HCT116 (cell line): ENCODE measurements at regions not wholly inside any gene's neighbourhood (a gene's known extent, or its start where the extent isn't known, plus 50 kb on each side); places are given as distances from the start of the nearest gene placed in this dataset.

Experiments used
- ATAC-seq: fragments of 200-7000 bp; cut with Tn5 transposase; 2 replicates; pipeline ENCODE4 v1.9.1; 2020; ENCODE audit warnings: mild to moderate bottlenecking, moderate library complexity
- BruUV-seq: library from RNA; stranded (reverse); fragments of 400-500 nt; replicated peaks from 2 replicates; lab custom pipeline; 2021; lab: Mats Ljungman, UMichigan
- CTCF ChIA-PET: fragments of 300-600 bp; sonication (Branson Sonifier 250); formaldehyde crosslinking; loops from one replicate; lab custom pipeline; 2021; ENCODE audit warnings: antibody characterized with exemption; lab: Charles Lee
- POLR2A ChIA-PET: fragments of 300-600, 350-600 bp; sonication (Branson Sonifier 250); formaldehyde crosslinking; loops from one replicate; lab custom pipeline; 2021; ENCODE audit warnings: antibody characterized with exemption; lab: Charles Lee
- RAD21 ChIA-PET, 2 experiments: fragments of 300-600 bp; sonication (Branson Sonifier 250); formaldehyde crosslinking; loops; one replicate each; lab custom pipeline; 2023; ENCODE audit warnings: low total read pairs in 2 of 2; ENCODE audit not compliant: uncharacterized antibody in 2 of 2, unreplicated experiment in 2 of 2, low non-redundant PET in 1 of 2; lab: Charles Lee
- DNase-seq: peaks from one replicate; pipeline ENCODE4 v3.0.0-alpha.2; 2010; ENCODE audit warnings: low read depth, low spot score
- H2AFZ ChIP-seq: fragments of 200-600 bp; shearing (Covaris generic), sonication (generic); 2 replicates; pipeline ENCODE4 v1.6.1; 2017; ENCODE audit warnings: low read depth, mixed run types, mixed read lengths, antibody characterized with exemption, low read length; ENCODE audit not compliant: poor library complexity, severe bottlenecking
- H3K27ac ChIP-seq: 2 replicates; pipeline ENCODE4 v1.5.1; 2012; ENCODE audit warnings: low read depth, low read length
- H3K27me3 ChIP-seq: fragments of 200-600 bp; sonication (generic); 2 replicates; pipeline ENCODE4 v1.6.1; 2016; ENCODE audit warnings: mixed run types, low read length, mixed read lengths; ENCODE audit not compliant: insufficient read depth
- H3K36me3 ChIP-seq, 2 experiments: fragments of 200-500 bp in 1 of 2; fragments of 200-600 bp in 1 of 2; sonication (Bioruptor generic) in 1 of 2; sonication (generic) in 1 of 2; 2 replicates each; pipeline versions ENCODE4 v1.5.1 to v1.6.1; 2014 to 2016; ENCODE audit warnings: low read length in 2 of 2, inconsistent platforms in 1 of 2, mixed read lengths in 1 of 2, mixed run types in 1 of 2; ENCODE audit not compliant: insufficient read depth in 2 of 2, control insufficient read depth in 1 of 2
- H3K4me1 ChIP-seq, 2 experiments: fragments of 200-600 bp in 1 of 2; sonication (generic) in 1 of 2; 2 replicates each; pipeline versions ENCODE4 v1.5.1 to v1.6.1; 2012 to 2017; ENCODE audit warnings: low read length in 2 of 2, inconsistent platforms in 1 of 2, mild to moderate bottlenecking in 1 of 2, mixed read lengths in 1 of 2, mixed run types in 1 of 2, moderate library complexity in 1 of 2; ENCODE audit not compliant: insufficient read depth in 2 of 2, control insufficient read depth in 1 of 2
- H3K4me2 ChIP-seq: fragments of 200-600 bp; sonication (generic); 2 replicates; pipeline ENCODE4 v1.6.1; 2017; ENCODE audit warnings: mixed run types, low read length, mixed read lengths
- H3K4me3 ChIP-seq, 2 experiments: fragments of 200-600 bp in 1 of 2; sonication (generic) in 1 of 2; replicated peaks in 1 of 2; 2 replicates each; pipeline ENCODE4 v1.5.1; 2011 to 2016; ENCODE audit warnings: low read length in 2 of 2, control low read depth in 1 of 2, low read depth in 1 of 2, mild to moderate bottlenecking in 1 of 2, mixed read lengths in 1 of 2, mixed run types in 1 of 2
- H3K79me2 ChIP-seq: fragments of 200-600 bp; sonication (generic); 2 replicates; pipeline ENCODE4 v1.6.1; 2017; ENCODE audit warnings: mild to moderate bottlenecking, mixed run types, low read length, moderate library complexity, mixed read lengths; ENCODE audit not compliant: insufficient read depth
- H3K9ac ChIP-seq: fragments of 200-600 bp; sonication (generic); 2 replicates; pipeline ENCODE4 v1.6.1; 2016; ENCODE audit warnings: low read length, mixed read lengths
- H3K9me2 ChIP-seq: fragments of 200-600 bp; sonication (generic), shearing (Covaris generic); 2 replicates; pipeline ENCODE4 v1.6.1; 2017; ENCODE audit warnings: mixed run types, mild to moderate bottlenecking, moderate library complexity; ENCODE audit not compliant: insufficient read depth
- H3K9me3 ChIP-seq, 2 experiments: fragments of 200-500 bp in 1 of 2; fragments of 200-600 bp in 1 of 2; sonication (Bioruptor generic) in 1 of 2; sonication (generic) in 1 of 2; 2 replicates each; pipeline ENCODE4 v1.6.1; 2014 to 2017; ENCODE audit warnings: low read length in 2 of 2, mixed read lengths in 2 of 2, inconsistent platforms in 1 of 2, low read depth in 1 of 2, mild to moderate bottlenecking in 1 of 2, mixed run types in 1 of 2, moderate library complexity in 1 of 2; ENCODE audit not compliant: control insufficient read depth in 1 of 2, insufficient read depth in 1 of 2
- H4K20me1 ChIP-seq: fragments of 200-600 bp; sonication (generic), shearing (Covaris generic); 2 replicates; pipeline ENCODE4 v1.6.1; 2017; ENCODE audit warnings: mixed run types, mild to moderate bottlenecking, moderate library complexity; ENCODE audit not compliant: insufficient read depth
- CEBPB ChIP-seq: IDR thresholded peaks from 2 replicates; pipeline ENCODE4 v1.6.1; 2012; ENCODE audit warnings: low read depth
- JUND ChIP-seq: IDR thresholded peaks from 2 replicates; pipeline ENCODE4 v1.6.1; 2012
- MAX ChIP-seq: IDR thresholded peaks from 2 replicates; pipeline ENCODE4 v1.6.1; 2012
- POLR2A ChIP-seq: IDR thresholded peaks from 2 replicates; pipeline ENCODE4 v1.7.0; 2011; ENCODE audit warnings: borderline replicate concordance; ENCODE audit not compliant: insufficient read depth, insufficient read length; ENCODE audit errors: extremely low read depth
- POLR2AphosphoS5 ChIP-seq: IDR thresholded peaks from 2 replicates; pipeline ENCODE4 v1.6.1; 2011; ENCODE audit warnings: mild to moderate bottlenecking, low read depth, low read length, moderate library complexity
- REST ChIP-seq: IDR thresholded peaks from 2 replicates; pipeline ENCODE4 v1.6.1; 2012; ENCODE audit warnings: low read depth
- SIN3A ChIP-seq: IDR thresholded peaks from 2 replicates; pipeline ENCODE4 v1.6.1; 2012; ENCODE audit warnings: low read depth
- SRF ChIP-seq: IDR thresholded peaks from 2 replicates; pipeline ENCODE4 v1.6.1; 2012; ENCODE audit warnings: low read depth
- TCF7L2 ChIP-seq: IDR thresholded peaks from 2 replicates; pipeline ENCODE4 v1.7.0; 2011; ENCODE audit warnings: borderline replicate concordance, inconsistent platforms; ENCODE audit not compliant: insufficient read depth, insufficient read length; ENCODE audit errors: extremely low read depth
- YY1 ChIP-seq: IDR thresholded peaks from 2 replicates; pipeline ENCODE4 v1.6.1; 2011; ENCODE audit warnings: low read length, low read depth, moderate library complexity, mild to moderate bottlenecking; ENCODE audit not compliant: insufficient replicate concordance; ENCODE audit errors: extremely low read depth
- ZNF274 ChIP-seq: fragments of 200-500 bp; sonication (Bioruptor generic); IDR thresholded peaks from 2 replicates; pipeline ENCODE4 v1.6.1; 2014; ENCODE audit warnings: mild to moderate bottlenecking, low read depth, low read length, inconsistent platforms
- intact Hi-C: fragments of 100-400 bp; cut with micrococcal nuclease; formaldehyde crosslinking; loops from 2 replicates; pipeline ENCODE4 v1.10.0; 2022

DNA sequence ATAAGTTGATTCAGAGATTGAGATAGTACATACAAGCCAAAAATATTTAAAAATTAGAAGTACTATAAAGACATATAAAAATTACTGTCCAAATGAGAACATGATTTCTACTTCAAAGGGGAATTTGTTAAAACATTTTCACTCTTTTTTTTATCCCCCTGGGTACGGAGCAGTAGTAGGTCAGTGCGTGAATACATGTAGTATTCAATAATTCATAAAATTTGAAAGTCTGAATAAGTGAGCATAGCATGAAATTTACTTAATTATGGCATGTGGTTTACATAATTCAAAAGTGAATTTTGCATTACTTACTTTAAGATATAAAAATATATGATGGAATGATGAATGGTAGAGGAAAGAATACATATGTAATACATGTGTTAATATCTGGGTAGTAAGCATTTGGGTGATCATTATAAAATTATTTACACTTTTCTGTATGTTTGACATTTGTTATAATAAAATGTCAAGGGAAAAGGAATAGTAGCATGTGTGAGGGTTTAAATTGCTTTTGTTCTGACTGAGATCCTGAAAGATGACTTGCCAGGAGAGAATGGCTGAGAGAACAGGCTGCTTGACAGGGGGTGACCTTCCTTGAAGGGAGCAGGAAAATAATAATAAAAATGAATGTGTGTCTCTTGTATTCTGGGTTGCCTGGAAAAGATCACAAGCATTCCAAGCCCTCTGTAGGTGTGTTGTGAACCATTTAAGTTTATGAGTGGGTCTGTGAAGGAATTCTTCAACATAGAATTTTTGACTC is 1178.8 kb downstream of the ZPLD1 start:
- Histone ChIP-seq H3K9ac (no peak overlapping the region), H4K20me1 (no peaks in the 10 kb centered on the region; the same call in 1 of the 2 replicates), H3K27ac (no peak overlapping the region), H3K79me2 (no peaks in the 10 kb centered on the region), H3K9me3 (no peaks in the 10 kb centered on the region)
- ATAC-seq = no peak
- TF ChIP-seq TCF7L2 (no peak), POLR2A (no peak), YY1 (no peak), MAX (no peak), CEBPB (no peak), REST (no peak), SRF (no peak), POLR2AphosphoS5 (no peak), SIN3A (no peak), ZNF274 (no peak), JUND (no peak)
- TF ChIP-seq, all 23 proteins: peak for 0
- Histone ChIP-seq H3K4me3 (no peak overlapping the region), H3K4me1 (no peaks in the 10 kb centered on the region), H2AFZ (no peak overlapping the region), H3K27me3 (no peaks in the 10 kb centered on the region), H3K36me3 (no peaks in the 10 kb centered on the region), H3K4me2 (no peak overlapping the region), H3K9me2 (no peaks in the 10 kb centered on the region; the same call in 1 of the 2 replicates)
- ChIA-PET RAD21 (no interaction called here), CTCF (no interaction called here), POLR2A (no interaction called here)
- DNase-seq = no peak
- no TSS peak for BruUV-seq
- intact Hi-C loops = no loop called here
